HG03060 (cell line): ENCODE measurements at regions not wholly inside any gene's neighbourhood (a gene's known extent, or its start where the extent isn't known, plus 50 kb on each side); places are given as distances from the start of the nearest gene placed in this dataset.
"Not testable (repeated sequence)": the region's sequence is repeated elsewhere in the genome, so short reads cannot be mapped to it uniquely, and the experiment has no call there.

ENCODE experiments used
- ATAC-seq: cut with Tn5 transposase; IDR thresholded peaks from one replicate; pipeline ENCODE4 v1.9.1; 2021; ENCODE audit warnings: low read depth, moderate number of reproducible peaks; ENCODE audit not compliant: unreplicated experiment

GRCh38 chr4:57374866-57375595 is 264.8 kb upstream of the IGFBP7 start:
- ATAC-seq = no peak

GRCh38 chr4:57373991-57374390 is 263.8 kb upstream of the IGFBP7 start:
- no peak for ATAC-seq

GRCh38 chr4:57371671-57372070 is 261.5 kb upstream of the IGFBP7 start:
- ATAC-seq = no peak

- no peak for ATAC-seq
These were observed 260.5 kb upstream of the IGFBP7 start for GRCh38 chr4:57370691-57371090.

GRCh38 chr4:57369446-57369845 is 259.3 kb upstream of the IGFBP7 start:
- ATAC-seq = no peak

- no peak for ATAC-seq
These were observed 254.1 kb upstream of the IGFBP7 start for GRCh38 chr4:57364255-57364654.

DNA sequence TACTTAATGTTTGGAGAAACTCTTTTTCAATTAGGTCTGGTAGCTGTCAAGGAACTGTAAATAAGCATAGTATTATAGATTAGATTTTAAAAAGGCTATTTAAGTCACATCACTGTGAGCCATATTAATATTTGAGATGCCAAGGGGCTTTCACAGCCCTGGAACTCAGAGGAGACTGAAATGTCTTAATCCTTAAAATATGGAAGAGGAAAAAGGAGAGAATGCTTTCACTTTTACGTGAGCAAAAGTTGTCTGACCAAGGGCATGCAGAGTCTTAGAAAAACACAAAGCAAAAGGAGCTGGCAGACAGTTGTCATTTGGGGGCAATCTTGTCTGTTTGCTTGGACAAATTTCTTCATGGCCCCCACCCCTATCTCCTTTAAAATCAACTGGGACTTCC is 253.2 kb upstream of the IGFBP7 start:
- no peak for ATAC-seq

DNA sequence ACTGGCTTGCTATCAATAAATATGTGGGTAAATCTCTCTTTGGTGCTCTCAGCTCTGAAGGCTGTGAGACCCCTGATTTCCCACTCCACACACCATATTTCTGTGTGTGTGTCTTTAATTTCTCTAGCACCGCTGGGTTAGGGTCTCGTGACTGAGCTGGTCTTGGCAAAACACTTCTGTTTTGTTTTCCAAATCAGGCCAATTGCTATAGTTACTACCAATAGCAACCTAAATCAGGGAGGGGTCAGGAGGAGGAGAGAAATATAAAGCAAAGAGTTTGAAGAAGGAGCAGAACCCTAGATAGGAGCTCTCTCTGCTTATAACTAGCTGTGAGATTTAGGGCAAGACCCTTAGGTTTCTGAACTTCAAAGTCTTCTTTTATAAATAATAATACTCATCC is 250.5 kb upstream of the IGFBP7 start:
- ATAC-seq = no peak

DNA sequence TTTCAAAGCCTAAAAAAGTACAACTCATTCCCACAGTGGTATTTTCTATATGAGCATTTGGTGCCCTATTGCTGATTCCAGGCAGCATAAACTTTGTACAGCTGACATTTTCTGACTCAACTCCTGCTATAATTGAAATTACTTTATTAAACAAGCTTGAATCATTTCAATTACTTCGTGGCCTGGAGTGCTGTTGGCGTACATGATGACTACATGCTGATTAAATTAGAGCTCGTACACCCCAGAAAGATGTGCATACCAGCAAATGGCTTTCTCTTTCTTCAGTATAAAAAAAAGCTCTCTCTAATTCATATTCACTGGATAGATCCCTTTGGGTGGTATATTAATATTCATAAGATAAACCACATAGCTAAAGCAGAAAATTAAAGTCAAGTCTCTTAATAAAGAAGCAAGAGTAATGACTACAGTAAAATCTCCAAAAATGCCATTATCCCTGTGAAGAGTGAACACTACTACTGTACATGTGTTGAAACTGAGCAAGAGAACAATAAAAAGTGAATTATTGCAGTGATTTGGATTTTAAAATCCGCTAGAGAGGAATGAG is 245.0 kb upstream of the IGFBP7 start:
- no peak for ATAC-seq

- ATAC-seq = no peak
These were observed 241.5 kb upstream of the IGFBP7 start for GRCh38 chr4:57351731-57352130.

DNA sequence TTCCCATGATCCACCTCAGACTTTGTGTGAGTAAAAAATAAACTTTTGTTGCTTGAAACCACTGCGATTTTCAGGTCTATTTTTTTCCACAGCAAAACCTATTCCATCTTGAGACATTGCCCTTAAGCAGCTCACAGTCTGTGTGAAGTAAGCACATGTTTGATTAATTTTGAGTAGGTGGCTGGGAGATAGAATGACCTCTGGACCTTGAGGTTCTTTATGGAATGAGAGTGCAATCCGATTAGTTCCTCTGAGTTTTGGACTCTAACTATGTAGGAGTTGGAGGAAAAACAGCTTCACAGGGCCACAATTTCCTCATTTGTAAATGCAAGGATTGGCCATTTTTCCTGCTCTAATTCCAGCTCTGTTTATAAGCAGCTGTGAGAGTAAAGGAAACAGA is 234.1 kb upstream of the IGFBP7 start:
- ATAC-seq = no peak

DNA sequence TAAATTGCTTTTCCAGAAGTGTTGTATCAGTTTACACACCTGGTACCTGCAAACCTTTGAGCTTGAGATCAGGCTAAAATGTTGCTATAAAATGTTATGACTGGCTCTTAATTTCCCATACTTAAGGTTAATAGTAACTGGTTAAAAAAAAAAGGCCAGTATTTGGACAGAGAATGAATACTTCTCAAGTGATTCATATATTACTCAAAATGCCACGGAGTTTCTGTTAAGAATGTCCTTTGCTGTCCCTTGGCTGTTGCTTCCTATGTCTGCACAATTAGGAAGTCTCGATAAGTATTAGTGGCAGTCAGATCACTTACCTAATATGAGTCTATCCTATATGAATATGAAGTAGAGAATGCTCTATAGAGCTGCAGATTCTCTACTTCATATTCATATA is 232.2 kb upstream of the IGFBP7 start:
- no peak for ATAC-seq

DNA sequence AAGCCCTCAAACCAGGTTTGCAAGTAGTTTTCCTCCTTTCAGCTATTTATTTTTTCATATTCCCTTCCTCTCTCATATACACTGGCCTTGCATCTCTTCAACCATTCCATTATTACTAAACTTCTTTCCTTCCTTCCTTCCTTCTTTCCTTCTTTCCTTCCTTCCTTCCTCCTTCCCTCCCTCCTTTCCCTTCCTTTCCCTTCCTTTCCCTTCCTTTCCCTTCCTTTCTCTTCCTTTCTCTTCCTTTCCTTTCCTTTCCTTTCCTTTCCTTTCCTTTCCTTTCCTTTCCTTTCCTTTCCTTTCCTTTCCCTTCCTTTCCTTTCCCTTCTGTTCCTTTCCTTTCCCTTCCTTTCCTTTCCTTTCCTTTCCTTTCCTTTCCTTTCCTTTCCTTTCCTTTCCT is 228.7 kb upstream of the IGFBP7 start:
- ATAC-seq = not testable (repeated sequence)

DNA sequence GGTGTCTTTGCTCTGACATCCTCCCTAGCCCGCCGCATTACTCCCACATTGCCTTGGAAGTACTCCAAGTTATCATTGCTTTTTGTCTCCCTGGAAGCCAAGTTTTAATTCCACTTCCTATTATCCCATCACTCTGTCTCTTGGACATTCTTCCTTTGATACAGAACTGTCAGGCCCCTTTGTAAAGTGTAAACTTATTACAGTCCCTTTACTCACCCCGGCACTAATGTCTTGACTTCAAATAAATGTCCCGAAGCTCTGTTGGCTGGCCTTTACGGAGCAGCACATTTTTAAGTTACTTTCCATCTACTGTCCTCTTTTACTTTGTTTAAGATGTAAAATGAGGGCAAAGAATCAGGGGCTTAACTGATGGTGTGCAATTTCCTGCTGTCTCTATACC is 223.5 kb upstream of the IGFBP7 start:
- ATAC-seq = no peak

GRCh38 chr4:57331959-57332358 is 221.8 kb upstream of the IGFBP7 start:
- ATAC-seq = no peak

- ATAC-seq = no peak
These were observed 219.1 kb upstream of the IGFBP7 start for GRCh38 chr4:57329279-57329678.

- ATAC-seq = no peak
These were observed 214.6 kb upstream of the IGFBP7 start for GRCh38 chr4:57324673-57325307.

DNA sequence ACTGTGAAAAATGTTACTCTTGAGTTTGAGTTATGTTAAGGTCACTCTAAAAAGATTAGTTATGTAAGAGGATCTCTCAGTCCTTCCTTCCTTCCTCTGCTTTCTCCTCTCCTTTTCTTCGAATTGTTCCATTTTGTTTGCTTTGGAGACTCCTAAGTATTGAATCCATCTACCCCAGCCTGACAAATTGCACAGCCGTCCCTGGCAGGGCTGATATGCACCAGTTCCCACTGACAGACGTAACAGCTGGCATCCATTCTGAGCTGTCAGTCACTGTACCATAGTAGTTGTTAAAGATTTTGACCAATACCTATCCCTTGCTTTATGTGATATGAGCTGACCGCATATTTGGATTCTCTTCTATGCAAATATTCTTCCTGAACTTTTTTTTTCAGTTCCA is 210.7 kb upstream of the IGFBP7 start:
- no peak for ATAC-seq

DNA sequence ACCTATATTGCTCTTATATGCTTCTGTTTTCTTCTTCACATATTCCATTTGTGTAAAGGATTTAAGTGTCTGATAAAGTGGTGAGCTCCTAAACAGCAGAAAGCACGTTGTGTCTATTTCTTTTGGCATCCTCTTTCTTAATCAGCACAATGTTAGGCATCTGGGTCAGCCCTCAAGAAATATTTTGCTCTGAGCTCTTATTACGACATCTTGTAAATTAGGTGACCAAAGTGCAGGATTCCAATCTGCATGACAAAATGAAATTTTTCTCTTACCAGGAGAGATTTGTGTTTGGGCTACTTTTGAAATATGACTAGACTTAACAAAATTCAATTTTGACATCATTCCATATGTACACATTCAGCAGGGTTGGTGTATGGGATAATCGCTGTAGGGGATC is 210.0 kb upstream of the IGFBP7 start:
- no peak for ATAC-seq

DNA sequence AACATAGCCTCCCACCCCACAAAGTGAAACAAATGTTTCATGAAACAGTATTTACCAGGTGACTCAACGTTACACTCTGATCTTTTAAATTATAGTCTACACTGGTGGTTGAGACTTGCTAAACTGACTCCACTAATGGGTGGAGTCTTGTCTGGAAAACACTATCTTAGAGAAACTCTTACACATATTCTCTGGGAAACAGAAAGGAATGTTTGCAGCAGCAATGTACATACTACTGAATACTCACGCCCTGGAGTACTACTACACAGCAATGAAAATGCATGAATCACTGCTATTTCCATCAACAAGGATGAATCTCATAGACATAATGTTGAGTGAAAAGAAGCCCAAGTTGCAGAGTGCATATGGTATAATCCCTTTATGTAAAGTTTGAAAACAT is 208.5 kb upstream of the IGFBP7 start:
- no peak for ATAC-seq

- no peak for ATAC-seq
These were observed 204.5 kb upstream of the IGFBP7 start for GRCh38 chr4:57314636-57315035.

DNA sequence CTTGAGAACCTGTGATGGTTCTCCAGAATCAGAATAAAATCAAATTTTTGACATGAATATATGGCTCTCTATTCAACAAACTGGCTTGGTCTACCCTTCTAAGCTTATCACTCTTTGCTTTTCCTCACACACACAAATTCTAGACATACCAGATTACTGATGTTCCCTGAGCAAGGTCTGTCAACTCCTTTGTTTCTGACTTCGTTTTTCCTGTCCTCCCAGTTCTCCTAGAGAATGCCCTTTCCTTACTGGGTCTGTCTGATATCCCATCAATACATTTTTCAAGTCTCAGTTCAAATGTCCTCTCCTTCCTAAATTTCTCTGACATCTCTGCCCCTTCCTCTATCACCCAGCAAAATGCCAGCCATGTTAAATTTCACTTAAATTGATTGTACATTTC is 202.1 kb upstream of the IGFBP7 start:
- no peak for ATAC-seq
